Right atrium auricular region (tissue), 2 donors: ENCODE measurements at regions not wholly inside any gene's neighbourhood (a gene's known extent, or its start where the extent isn't known, plus 50 kb on each side); places are given as distances from the start of the nearest gene placed in this dataset.

Source experiments
- DNase-seq: peaks from one replicate; pipeline ENCODE4 v3.0.0-alpha.2; 2019; ENCODE audit warnings: low spot score
- H3K27ac ChIP-seq, 2 donors: fragments of 200-600 bp; sonication (generic); 1 replicate in 1 of 2; 2 replicates in 1 of 2; pipeline ENCODE4 v1.5.1; 2016 to 2019
- H3K27me3 ChIP-seq, 2 donors: fragments of 200-600 bp; sonication (generic); one replicate each; pipeline versions ENCODE4 v1.5.1 to v1.6.0; 2017 to 2019
- H3K36me3 ChIP-seq: fragments of 200-600 bp; sonication (generic); one replicate; pipeline ENCODE4 v1.5.1; 2016
- H3K4me1 ChIP-seq, 2 donors: fragments of 200-600 bp; sonication (generic); one replicate each; pipeline versions ENCODE4 v1.5.1 to v1.6.0; 2017 to 2019
- H3K4me3 ChIP-seq, 2 donors: fragments of 200-600 bp; sonication (generic); 1 replicate in 1 of 2; 2 replicates in 1 of 2; pipeline ENCODE4 v1.5.1; 2017 to 2019; ENCODE audit warnings: mild to moderate bottlenecking in 1 of 2, moderate library complexity in 1 of 2
- H3K9me3 ChIP-seq, 2 donors: fragments of 200-600 bp; sonication (generic); one replicate each; pipeline ENCODE4 v1.5.1; 2019
- CTCF ChIP-seq, 2 donors: fragments of 200-600 bp; sonication (generic); IDR thresholded peaks; one replicate each; pipeline ENCODE4 v1.5.1; 2019; ENCODE audit warnings: antibody characterized with exemption in 2 of 2

DNA sequence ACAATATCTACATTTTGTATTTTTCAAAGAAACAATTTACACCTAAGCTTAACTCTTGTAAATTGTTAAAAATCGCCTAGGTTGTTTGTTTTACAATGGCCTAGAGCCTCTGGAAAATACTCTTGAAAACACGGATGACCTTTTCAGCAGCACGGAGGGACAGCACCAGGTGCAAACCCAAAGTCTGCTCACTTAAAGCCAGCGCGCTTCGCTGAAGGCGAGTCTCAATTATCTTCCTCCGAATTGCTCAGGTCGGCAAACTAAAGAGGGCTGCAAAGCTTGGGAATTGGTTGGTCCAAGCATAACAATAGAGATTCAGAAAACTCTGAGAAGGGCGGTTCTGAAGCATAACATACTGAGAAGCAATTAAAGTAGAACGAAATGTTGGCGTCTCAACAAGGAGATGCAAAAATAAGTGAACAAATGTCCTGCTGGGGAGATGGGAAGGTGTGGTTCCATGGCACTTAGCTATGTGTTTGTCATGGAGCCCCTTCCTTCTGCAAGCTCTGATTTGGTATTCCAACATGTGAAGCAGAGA is 139.9 kb upstream of the PITRM1 start:
- H3K27me3 ChIP-seq: no peaks in the 10 kb centered on the region
- H3K36me3 ChIP-seq: no peaks in the 10 kb centered on the region
- H3K9me3 ChIP-seq: no peaks in the 10 kb centered on the region
- no peak overlapping the region for H3K4me3 ChIP-seq
- no peak overlapping the region for H3K27ac ChIP-seq
- DNase-seq: no peak
- TF ChIP-seq CTCF (IDR thresholded peaks at IDR 0.05): no peak
- no peaks in the 10 kb centered on the region for H3K4me1 ChIP-seq

- H3K9me3 ChIP-seq: no peaks in the 10 kb centered on the region
- TF ChIP-seq CTCF (IDR thresholded peaks at IDR 0.05): no peak
- no peak for DNase-seq
- H3K27ac ChIP-seq: no peak overlapping the region
- H3K4me3 ChIP-seq: no peak overlapping the region
- no peaks in the 10 kb centered on the region for H3K4me1 ChIP-seq
- H3K27me3 ChIP-seq: no peaks in the 10 kb centered on the region
- H3K36me3 ChIP-seq: no peaks in the 10 kb centered on the region
Measured at GRCh38 chr10:3310016-3310784, 137.6 kb upstream of the PITRM1 start.

- H3K27me3 ChIP-seq: no peaks in the 10 kb centered on the region
- H3K4me3 ChIP-seq: no peak overlapping the region
- no peaks in the 10 kb centered on the region for H3K9me3 ChIP-seq
- TF ChIP-seq CTCF (IDR thresholded peaks at IDR 0.05): no peak
- H3K27ac ChIP-seq: no peak overlapping the region
- H3K36me3 ChIP-seq: no peaks in the 10 kb centered on the region
- no peak for DNase-seq
- H3K4me1 ChIP-seq: no peaks in the 10 kb centered on the region
Measured at GRCh38 chr10:3306050-3306449, 133.5 kb upstream of the PITRM1 start.

DNA sequence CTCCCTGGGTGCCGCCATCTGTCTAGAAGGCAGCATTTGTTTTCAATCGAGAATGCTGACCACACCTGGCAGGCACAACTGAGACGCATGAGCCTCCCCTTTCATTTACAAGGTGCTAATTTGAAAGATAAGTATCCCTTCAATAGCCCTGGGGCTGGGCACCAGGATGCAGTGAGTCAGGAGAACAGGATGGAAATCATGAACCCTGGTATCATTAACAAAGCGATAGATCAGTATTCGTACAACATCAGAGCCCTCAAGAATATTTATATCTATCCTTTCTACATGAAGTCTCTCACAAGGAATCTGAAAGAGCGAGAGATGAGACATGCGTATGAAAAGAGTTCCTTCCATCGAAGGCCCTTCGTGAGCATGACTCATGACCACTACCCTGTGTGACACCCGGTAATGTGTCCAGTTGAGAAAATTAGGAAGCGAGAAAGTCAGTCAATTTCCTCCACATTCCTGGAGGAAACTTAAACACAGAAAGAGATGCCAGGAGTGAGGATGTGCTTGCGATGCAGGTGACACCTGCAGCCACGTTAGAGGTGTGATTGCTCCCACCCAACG is 123.1 kb upstream of the PITRM1 start:
- no peaks in the 10 kb centered on the region for H3K4me1 ChIP-seq
- no peak for TF ChIP-seq CTCF (IDR thresholded peaks at IDR 0.05)
- no peaks in the 10 kb centered on the region for H3K9me3 ChIP-seq
- no peak overlapping the region for H3K27ac ChIP-seq
- no peak for DNase-seq
- no peaks in the 10 kb centered on the region for H3K27me3 ChIP-seq
- no peaks in the 10 kb centered on the region for H3K36me3 ChIP-seq
- H3K4me3 ChIP-seq: no peak overlapping the region

DNA sequence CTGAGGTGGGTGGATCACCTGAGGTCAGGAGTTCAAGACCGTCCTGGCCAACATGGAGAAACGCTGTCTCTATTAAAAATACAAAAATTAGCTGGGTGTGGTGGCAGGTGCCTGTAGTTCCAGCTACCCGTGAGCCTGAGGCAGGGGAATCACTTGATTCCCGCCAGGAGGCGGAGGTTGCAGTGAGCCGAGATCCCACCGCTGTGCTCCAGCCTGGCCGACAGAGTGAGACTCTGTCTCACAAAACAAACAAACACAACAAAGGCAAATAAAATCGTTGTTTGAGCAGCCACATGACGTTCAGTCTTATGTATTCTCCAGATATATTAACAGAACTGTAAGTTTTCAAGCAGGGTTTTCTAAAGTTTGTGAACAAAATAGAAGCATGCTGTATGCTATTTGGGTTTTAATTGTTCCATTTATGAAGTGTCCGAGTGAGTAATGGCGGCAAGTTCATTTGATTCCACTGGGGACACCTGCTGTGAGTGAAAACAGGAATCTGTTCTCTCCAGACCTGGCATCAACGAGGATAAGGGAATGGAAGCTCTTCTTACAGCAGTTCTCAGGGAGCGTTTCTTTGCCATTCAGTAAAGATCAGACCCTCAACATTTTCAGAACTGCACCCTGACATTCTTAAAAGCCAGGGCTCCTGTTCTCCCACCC is 122.5 kb upstream of the PITRM1 start:
- H3K4me1 ChIP-seq: no peaks in the 10 kb centered on the region
- H3K27me3 ChIP-seq: no peaks in the 10 kb centered on the region
- H3K27ac ChIP-seq: no peak overlapping the region
- H3K4me3 ChIP-seq: no peak overlapping the region
- H3K36me3 ChIP-seq: no peaks in the 10 kb centered on the region
- no peak for TF ChIP-seq CTCF (IDR thresholded peaks at IDR 0.05)
- DNase-seq: no peak
- no peaks in the 10 kb centered on the region for H3K9me3 ChIP-seq
